GM12864 (cell line): ENCODE measurements at regions not wholly inside any gene's neighbourhood (a gene's known extent, or its start where the extent isn't known, plus 50 kb on each side); places are given as distances from the start of the nearest gene placed in this dataset.
A peak's percentile ranks its signal among the peaks of the same experiment; 100 is the strongest.

ENCODE experiments used
- DNase-seq: peaks from one replicate; pipeline ENCODE4 v3.0.0-alpha.2; 2011; ENCODE audit warnings: low read depth
- H3K4me3 ChIP-seq: 2 replicates; pipeline ENCODE4 v1.5.1; 2011; ENCODE audit warnings: mild to moderate bottlenecking, low read depth, low read length, control low read depth
- CTCF ChIP-seq: IDR thresholded peaks from 2 replicates; pipeline ENCODE4 v1.5.1; 2011; ENCODE audit warnings: low read depth, mild to moderate bottlenecking, moderate library complexity, low read length, control low read depth, inconsistent platforms; ENCODE audit errors: missing control alignments

- no peak for TF ChIP-seq CTCF
- no peak for DNase-seq
- no peak overlapping the region for H3K4me3 ChIP-seq
Measured at GRCh38 chr4:17323554-17324385, 188.1 kb downstream of the QDPR start.

DNA sequence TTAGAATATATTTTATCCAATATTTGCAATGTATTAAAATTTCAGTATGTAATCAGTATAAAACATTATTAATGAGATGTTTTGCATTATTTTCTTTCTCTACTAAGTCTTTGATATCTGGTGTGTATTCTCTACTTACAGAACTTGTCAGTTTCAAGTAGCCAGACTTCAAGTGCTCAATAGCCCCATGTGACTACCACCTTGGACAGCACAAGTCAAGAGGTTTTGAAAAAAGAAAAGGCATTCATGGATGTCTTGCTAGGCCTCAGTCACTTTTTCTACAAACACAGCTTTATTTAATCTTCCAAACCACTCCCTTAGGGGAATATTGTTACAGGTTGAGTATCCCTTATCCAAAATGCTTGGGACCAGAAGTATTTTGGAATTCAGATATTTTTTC is 189.4 kb downstream of the QDPR start:
- DNase-seq, result no peak
- TF ChIP-seq CTCF, result no peak
- no peak overlapping the region for H3K4me3 ChIP-seq

DNA sequence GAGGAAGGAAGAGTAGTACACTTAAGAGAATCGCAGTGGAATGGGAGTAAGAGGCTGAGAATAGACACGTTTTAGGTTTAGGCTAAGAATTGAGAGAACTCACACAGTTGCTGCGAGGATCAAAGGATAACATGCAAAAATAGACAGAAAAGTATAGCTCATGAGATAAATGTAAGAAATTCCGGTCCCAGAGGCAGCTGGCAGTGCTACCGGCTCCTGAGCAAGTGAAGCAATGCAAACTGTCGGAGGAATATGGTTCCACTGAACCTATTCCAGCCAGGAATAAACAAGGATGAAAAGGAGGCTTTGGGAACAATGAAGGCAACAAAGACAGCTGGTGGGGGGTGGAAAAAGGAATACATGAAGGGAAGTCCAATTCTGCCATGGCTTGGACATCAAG is 191.8 kb downstream of the QDPR start:
- no peak for TF ChIP-seq CTCF
- no peak overlapping the region for H3K4me3 ChIP-seq
- DNase-seq, result no peak

DNA sequence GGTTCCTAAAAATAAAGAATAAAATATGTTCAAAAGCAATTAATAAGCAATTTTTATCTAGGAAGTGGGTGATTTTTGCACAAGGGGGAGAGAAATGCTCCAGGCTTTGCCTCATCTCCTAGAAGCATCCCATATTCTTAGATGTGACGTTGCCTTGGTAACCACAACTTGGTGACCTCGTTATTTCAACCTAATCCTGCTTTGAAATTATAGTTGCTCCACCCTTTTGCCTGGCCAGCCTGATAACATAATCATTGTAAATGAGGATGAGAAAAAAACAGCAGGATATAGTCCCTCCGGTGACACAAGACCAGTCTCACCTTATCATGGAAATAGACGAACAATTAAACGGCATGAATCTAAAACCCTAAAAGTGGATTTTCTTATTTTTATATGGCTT is 194.4 kb downstream of the QDPR start:
- DNase-seq, result no peak
- no peak overlapping the region for H3K4me3 ChIP-seq
- TF ChIP-seq CTCF, result no peak

DNA sequence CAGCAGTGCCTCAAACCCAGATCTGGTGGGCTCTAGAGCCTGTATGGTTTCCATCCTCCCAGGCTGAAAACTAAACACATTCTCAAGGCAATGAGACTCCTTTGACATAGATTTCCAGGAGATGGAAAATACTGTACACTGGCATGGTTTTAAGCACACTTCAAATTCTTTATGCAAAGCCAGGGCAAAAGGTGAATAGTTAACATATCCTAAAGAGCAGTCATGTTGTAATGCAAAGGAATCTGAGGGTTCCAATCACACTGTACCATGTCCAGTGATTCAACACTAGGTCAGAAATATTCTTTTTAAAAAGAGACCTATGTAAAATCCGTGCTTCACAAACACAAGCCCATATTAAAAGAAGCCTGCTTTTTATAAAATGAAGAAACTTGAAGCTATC is 195.3 kb downstream of the QDPR start:
- H3K4me3 ChIP-seq, result no peak overlapping the region
- DNase-seq, result no peak
- no peak for TF ChIP-seq CTCF

DNA sequence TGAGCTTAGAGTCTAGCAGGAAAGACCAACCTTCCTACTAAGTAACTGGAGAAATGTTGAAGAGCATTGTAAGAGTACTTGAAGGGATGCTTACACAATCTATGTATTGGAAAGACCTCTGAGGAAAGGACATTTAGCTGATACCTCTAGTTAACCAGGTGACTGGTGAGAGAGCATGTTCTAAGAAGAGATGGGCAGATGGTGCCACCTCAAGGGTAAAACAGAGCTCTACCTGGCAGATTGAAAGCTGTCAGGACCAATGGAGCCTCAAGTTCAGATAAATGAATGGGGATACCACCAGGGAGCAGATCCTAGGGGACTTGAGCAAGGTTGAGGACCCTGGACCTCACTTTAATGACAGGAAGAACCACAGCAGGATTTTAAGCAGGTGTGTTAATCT is 196.4 kb downstream of the QDPR start:
- no peak for DNase-seq
- peak; percentile 19 for TF ChIP-seq CTCF
- no peak overlapping the region for H3K4me3 ChIP-seq

GRCh38 chr4:17313194-17313593 is 198.7 kb downstream of the QDPR start:
- TF ChIP-seq CTCF, result no peak
- no peak for DNase-seq
- no peak overlapping the region for H3K4me3 ChIP-seq
